Keratinocyte (primary cell): ENCODE measurements at regions not wholly inside any gene's neighbourhood (a gene's known extent, or its start where the extent isn't known, plus 50 kb on each side); places are given as distances from the start of the nearest gene placed in this dataset.

ENCODE experiments used
- DNase-seq: peaks from one replicate; pipeline ENCODE4 v3.0.0-alpha.2; 2011; ENCODE audit warnings: low read depth, missing footprints, low spot score
- FAIRE-seq: peaks from 2 replicates; lab custom pipeline; 2011; peaks lifted over from hg19 to GRCh38; lab: Jason Lieb, UNC
- H2AFZ ChIP-seq: 2 replicates; pipeline ENCODE4 v1.6.0; 2012; ENCODE audit warnings: low read length, control low read depth, inconsistent platforms; ENCODE audit not compliant: control insufficient read depth
- H3K27ac ChIP-seq: 2 replicates; pipeline ENCODE4 v1.5.1; 2011; ENCODE audit warnings: low read length; ENCODE audit not compliant: control insufficient read depth, insufficient read depth
- H3K27me3 ChIP-seq: 3 replicates; pipeline ENCODE4 v1.6.0; 2011; ENCODE audit warnings: low read length; ENCODE audit not compliant: control insufficient read depth, insufficient read depth; ENCODE audit errors: extremely low read depth
- H3K36me3 ChIP-seq, 2 experiments: 2 replicates in 1 of 2; 3 replicates in 1 of 2; pipeline ENCODE4 v1.5.1; 2011; ENCODE audit warnings: low read length in 2 of 2, mild to moderate bottlenecking in 1 of 2; ENCODE audit not compliant: control insufficient read depth in 2 of 2, insufficient read depth in 2 of 2; ENCODE audit errors: extremely low read depth in 1 of 2
- H3K4me1 ChIP-seq: 3 replicates; pipeline ENCODE4 v1.5.1; 2011; ENCODE audit warnings: low read length; ENCODE audit not compliant: control insufficient read depth, insufficient read depth; ENCODE audit errors: extremely low read depth
- H3K4me2 ChIP-seq: 3 replicates; pipeline ENCODE4 v1.6.0; 2011; ENCODE audit warnings: low read depth, low read length; ENCODE audit not compliant: control insufficient read depth, insufficient read depth; ENCODE audit errors: extremely low read depth
- H3K4me3 ChIP-seq, 3 experiments: fragments of 200-600 bp in 1 of 3; sonication (generic) in 1 of 3; 2 replicates in 2 of 3; 3 replicates in 1 of 3; pipeline ENCODE4 v1.5.1; 2011 to 2016; ENCODE audit warnings: low read length in 3 of 3, mild to moderate bottlenecking in 3 of 3, control low read depth in 2 of 3, inconsistent platforms in 1 of 3, low read depth in 1 of 3, mixed read lengths in 1 of 3, mixed run types in 1 of 3, moderate library complexity in 1 of 3; ENCODE audit not compliant: control insufficient read depth in 2 of 3, insufficient read depth in 2 of 3; ENCODE audit errors: extremely low read depth in 1 of 3
- H3K79me2 ChIP-seq: 2 replicates; pipeline ENCODE4 v1.6.0; 2012; ENCODE audit warnings: low read length; ENCODE audit not compliant: control insufficient read depth, insufficient read depth
- H3K9ac ChIP-seq: 3 replicates; pipeline ENCODE4 v1.6.0; 2011; ENCODE audit warnings: low read length; ENCODE audit not compliant: control insufficient read depth, insufficient read depth; ENCODE audit errors: extremely low read depth
- H3K9me1 ChIP-seq: 3 replicates; pipeline ENCODE4 v1.6.0; 2011; ENCODE audit warnings: low read length; ENCODE audit not compliant: control insufficient read depth, insufficient read depth; ENCODE audit errors: extremely low read depth
- H3K9me3 ChIP-seq: 2 replicates; pipeline ENCODE4 v1.5.1; 2012; ENCODE audit warnings: low read depth, low read length; ENCODE audit not compliant: control insufficient read depth
- H4K20me1 ChIP-seq: 3 replicates; pipeline ENCODE4 v1.6.0; 2011; ENCODE audit warnings: low read length; ENCODE audit not compliant: control insufficient read depth, insufficient read depth; ENCODE audit errors: extremely low read depth
- CTCF ChIP-seq, 3 experiments: IDR thresholded peaks in 1 of 3; conservative IDR thresholded peaks in 1 of 3; optimal IDR thresholded peaks in 1 of 3; 2 replicates in 2 of 3; 3 replicates in 1 of 3; pipeline versions ENCODE3 to v1.5.1; 2011; ENCODE audit warnings: low read length in 3 of 3, mild to moderate bottlenecking in 3 of 3, moderate library complexity in 2 of 3, control low read depth in 1 of 3, inconsistent platforms in 1 of 3; ENCODE audit not compliant: insufficient read depth in 2 of 3; ENCODE audit errors: extremely low read depth in 1 of 3
- EZH2 ChIP-seq: IDR thresholded peaks from one replicate; pipeline ENCODE4 v1.6.1; 2012; ENCODE audit warnings: inconsistent platforms, mild to moderate bottlenecking, low read length, moderate library complexity
- dilution Hi-C: fragments of 300-500 bp; cut with MboI; formaldehyde crosslinking; loops from one replicate; pipeline ENCODE4 v1.7.0; 2020; ENCODE audit warnings: low sequenced_read_pairs; ENCODE audit not compliant: extremely low pct_ligation_motif_present

GRCh38 chr1:103959565-103959964, 209.9 kb downstream of the AMY1C start:
- no peak overlapping the region for H3K4me2 ChIP-seq
- no peaks in the 10 kb centered on the region for H3K36me3 ChIP-seq
- H3K4me3 ChIP-seq, result no peak overlapping the region
- no peaks in the 10 kb centered on the region for H3K79me2 ChIP-seq
- no peak for FAIRE-seq
- TF ChIP-seq CTCF (optimal IDR thresholded peaks at IDR 0.05 in 1 of 3, IDR thresholded peaks at IDR 0.05 in 1 of 3, conservative IDR thresholded peaks at IDR 0.05 in 1 of 3; ENCODE audit: extremely low read depth in 1 of 3, insufficient read depth in 2 of 3, low read length in 3 of 3), result no peak
- TF ChIP-seq EZH2, result no peak
- no peaks in the 10 kb centered on the region for H4K20me1 ChIP-seq
- DNase-seq, result no peak
- no peak overlapping the region for H3K9ac ChIP-seq
- H2AFZ ChIP-seq, result no peak overlapping the region
- H3K27ac ChIP-seq, result no peak overlapping the region
- no peaks in the 10 kb centered on the region for H3K27me3 ChIP-seq
- no peaks in the 10 kb centered on the region for H3K4me1 ChIP-seq
- peaks cover 6% of the 10 kb centered on the region for H3K9me3 ChIP-seq
- no peaks in the 10 kb centered on the region for H3K9me1 ChIP-seq
- dilution Hi-C loops, result no loop called here

- Histone ChIP-seq H3K27me3 (no peaks in the 10 kb centered on the region), H3K4me3 (no peak overlapping the region), H3K79me2 (no peaks in the 10 kb centered on the region), H2AFZ (no peak overlapping the region), H3K36me3 (no peaks in the 10 kb centered on the region), H3K27ac (no peak overlapping the region), H3K9me3 (peaks cover 6% of the 10 kb centered on the region), H3K9me1 (no peaks in the 10 kb centered on the region), H4K20me1 (no peaks in the 10 kb centered on the region), H3K4me1 (no peaks in the 10 kb centered on the region), H3K4me2 (no peak overlapping the region), H3K9ac (no peak overlapping the region)
- DNase-seq (no peak), FAIRE-seq (no peak)
- TF ChIP-seq CTCF (optimal IDR thresholded peaks at IDR 0.05 in 1 of 3, IDR thresholded peaks at IDR 0.05 in 1 of 3, conservative IDR thresholded peaks at IDR 0.05 in 1 of 3; ENCODE audit: extremely low read depth in 1 of 3, insufficient read depth in 2 of 3, low read length in 3 of 3) (no peak), EZH2 (no peak)
- dilution Hi-C loops, result no loop called here
Observed at GRCh38 chr1:103960045-103960444, 210.3 kb downstream of the AMY1C start.
